Vagina (tissue), 2 donors: ENCODE measurements at regions not wholly inside any gene's neighbourhood (a gene's known extent, or its start where the extent isn't known, plus 50 kb on each side); places are given as distances from the start of the nearest gene placed in this dataset.

Experiments used
- DNase-seq, 2 donors: peaks; one replicate each; pipeline ENCODE4 v3.0.0-alpha.2; 2017; ENCODE audit errors: extremely low spot score in 2 of 2
- H3K27ac ChIP-seq: fragments of 200-600 bp; sonication (generic); one replicate; pipeline ENCODE4 v1.5.1; 2019
- H3K27me3 ChIP-seq: fragments of 200-600 bp; sonication (generic); one replicate; pipeline ENCODE4 v1.5.1; 2019
- H3K36me3 ChIP-seq, 2 donors: fragments of 200-600 bp; sonication (generic); one replicate each; pipeline ENCODE4 v1.5.1; 2017 to 2019
- H3K4me1 ChIP-seq: fragments of 200-600 bp; sonication (generic); one replicate; pipeline ENCODE4 v1.5.1; 2019
- H3K4me3 ChIP-seq, 2 donors: fragments of 200-600 bp; sonication (generic); 1 replicate in 1 of 2; 2 replicates in 1 of 2; pipeline ENCODE4 v1.5.1; 2016 to 2019
- H3K9me3 ChIP-seq: fragments of 200-600 bp; sonication (generic); one replicate; pipeline ENCODE4 v1.5.1; 2019
- CTCF ChIP-seq, 3 experiments: fragments of 450-650 bp in 2 of 3; fragments of 200-600 bp in 1 of 3; sonication (generic) in 1 of 3; IDR thresholded peaks; one replicate each; pipeline ENCODE4 v1.5.1; 2017 to 2019; ENCODE audit warnings: antibody characterized with exemption in 3 of 3, mild to moderate bottlenecking in 2 of 3, moderate library complexity in 2 of 3
- POLR2A ChIP-seq, 2 donors: fragments of 450-650 bp; IDR thresholded peaks; one replicate each; pipeline ENCODE4 v1.6.1; 2017; ENCODE audit warnings: antibody characterized with exemption in 2 of 2, mild to moderate bottlenecking in 2 of 2, moderate library complexity in 2 of 2
- POLR2AphosphoS5 ChIP-seq, 2 donors: sonication (generic); formaldehyde crosslinking; IDR thresholded peaks; one replicate each; pipeline ENCODE4 v1.9.0; 2017; ENCODE audit warnings: antibody characterized with exemption in 2 of 2, mild to moderate bottlenecking in 2 of 2, low read depth in 1 of 2; ENCODE audit not compliant: insufficient read depth in 1 of 2
- intact Hi-C: fragments of 100-400 bp; cut with DNase I; formaldehyde crosslinking; loops from one replicate; pipeline ENCODE4 v1.15.1; 2023

GRCh38 chr16:79497606-79498350, 102.8 kb downstream of the MAF start:
- H3K27me3 ChIP-seq: no peaks in the 10 kb centered on the region
- no peak for DNase-seq
- intact Hi-C loops: no loop called here
- TF ChIP-seq CTCF (IDR thresholded peaks at IDR 0.05) (no peak), POLR2A (IDR thresholded peaks at IDR 0.05) (no peak), POLR2AphosphoS5 (IDR thresholded peaks at IDR 0.05; ENCODE audit: insufficient read depth in 1 of 2, low read depth in 1 of 2) (no peak)
- no peaks in the 10 kb centered on the region for H3K36me3 ChIP-seq
- no peaks in the 10 kb centered on the region for H3K4me1 ChIP-seq
- no peak overlapping the region for H3K4me3 ChIP-seq
- no peak overlapping the region for H3K27ac ChIP-seq
- no peaks in the 10 kb centered on the region for H3K9me3 ChIP-seq

- no peak overlapping the region for H3K4me3 ChIP-seq
- H3K9me3 ChIP-seq: no peaks in the 10 kb centered on the region
Observed at GRCh38 chr16:79493911-79494310, 106.6 kb downstream of the MAF start.

GRCh38 chr16:79492036-79492435, 108.5 kb downstream of the MAF start:
- H3K9me3 ChIP-seq: no peaks in the 10 kb centered on the region
- TF ChIP-seq POLR2AphosphoS5 (IDR thresholded peaks at IDR 0.05; ENCODE audit: insufficient read depth in 1 of 2, low read depth in 1 of 2) (no peak), POLR2A (IDR thresholded peaks at IDR 0.05) (no peak), CTCF (IDR thresholded peaks at IDR 0.05) (no peak)
- H3K27me3 ChIP-seq: no peaks in the 10 kb centered on the region
- no peak for DNase-seq
- no peaks in the 10 kb centered on the region for H3K36me3 ChIP-seq
- no peaks in the 10 kb centered on the region for H3K4me1 ChIP-seq
- H3K4me3 ChIP-seq: no peak overlapping the region
- no peak overlapping the region for H3K27ac ChIP-seq
- intact Hi-C loops: no loop called here

More at GRCh38 chr16:79493911-79494310, 106.6 kb downstream of the MAF start:
- TF ChIP-seq POLR2A (IDR thresholded peaks at IDR 0.05): no peak
- TF ChIP-seq POLR2AphosphoS5 (IDR thresholded peaks at IDR 0.05; ENCODE audit: insufficient read depth in 1 of 2, low read depth in 1 of 2): no peak
- TF ChIP-seq CTCF (IDR thresholded peaks at IDR 0.05): no peak
- H3K27ac ChIP-seq: no peak overlapping the region
- no peak for DNase-seq
- no peaks in the 10 kb centered on the region for H3K36me3 ChIP-seq
- no peaks in the 10 kb centered on the region for H3K27me3 ChIP-seq
- H3K4me1 ChIP-seq: no peaks in the 10 kb centered on the region
- intact Hi-C loops: no loop called here

GRCh38 chr16:79485020-79485419, 115.5 kb downstream of the MAF start:
- no peaks in the 10 kb centered on the region for H3K4me1 ChIP-seq
- no peak for DNase-seq
- no peaks in the 10 kb centered on the region for H3K36me3 ChIP-seq
- intact Hi-C loops: no loop called here
- no peak overlapping the region for H3K27ac ChIP-seq
- TF ChIP-seq POLR2AphosphoS5 (IDR thresholded peaks at IDR 0.05; ENCODE audit: insufficient read depth in 1 of 2, low read depth in 1 of 2) (no peak), POLR2A (IDR thresholded peaks at IDR 0.05) (no peak), CTCF (IDR thresholded peaks at IDR 0.05) (no peak)
- H3K9me3 ChIP-seq: no peaks in the 10 kb centered on the region
- H3K27me3 ChIP-seq: no peaks in the 10 kb centered on the region
- no peak overlapping the region for H3K4me3 ChIP-seq

GRCh38 chr16:79484237-79484636, 116.3 kb downstream of the MAF start:
- intact Hi-C loops: no loop called here
- Histone ChIP-seq H3K27me3 (no peaks in the 10 kb centered on the region), H3K9me3 (no peaks in the 10 kb centered on the region), H3K4me3 (no peak overlapping the region), H3K4me1 (no peaks in the 10 kb centered on the region), H3K27ac (no peak overlapping the region), H3K36me3 (no peaks in the 10 kb centered on the region)
- no peak for TF ChIP-seq POLR2A (IDR thresholded peaks at IDR 0.05)
- no peak for TF ChIP-seq POLR2AphosphoS5 (IDR thresholded peaks at IDR 0.05; ENCODE audit: insufficient read depth in 1 of 2, low read depth in 1 of 2)
- TF ChIP-seq CTCF (IDR thresholded peaks at IDR 0.05): no peak
- no peak for DNase-seq
